HG03175 (cell line): ENCODE measurements at regions not wholly inside any gene's neighbourhood (a gene's known extent, or its start where the extent isn't known, plus 50 kb on each side); places are given as distances from the start of the nearest gene placed in this dataset.

ENCODE experiments used
- ATAC-seq: cut with Tn5 transposase; IDR thresholded peaks from one replicate; pipeline ENCODE4 v1.9.1; 2021; ENCODE audit warnings: mild to moderate bottlenecking, moderate library complexity; ENCODE audit not compliant: unreplicated experiment

DNA sequence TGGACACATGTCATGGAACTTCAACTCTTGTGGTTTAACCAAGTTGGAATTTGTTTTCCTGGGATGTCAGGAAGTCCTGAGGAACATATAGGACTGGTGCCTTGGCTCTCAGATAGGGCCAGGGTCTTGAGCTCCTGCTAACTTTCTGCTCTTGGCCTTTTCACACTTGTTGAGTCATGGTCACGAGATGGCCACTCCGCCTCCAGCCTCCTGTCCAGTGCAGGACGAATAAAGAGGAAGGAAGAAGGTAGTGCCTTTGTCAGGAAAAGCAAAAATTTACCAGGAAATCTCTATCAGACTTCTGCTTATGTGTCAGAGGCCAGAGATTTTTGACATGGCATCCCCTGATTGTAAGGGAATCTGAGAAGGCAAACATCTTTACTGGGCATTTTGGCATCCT lies 89.1 kb upstream of the ARHGAP20 start:
- ATAC-seq: no peak

DNA sequence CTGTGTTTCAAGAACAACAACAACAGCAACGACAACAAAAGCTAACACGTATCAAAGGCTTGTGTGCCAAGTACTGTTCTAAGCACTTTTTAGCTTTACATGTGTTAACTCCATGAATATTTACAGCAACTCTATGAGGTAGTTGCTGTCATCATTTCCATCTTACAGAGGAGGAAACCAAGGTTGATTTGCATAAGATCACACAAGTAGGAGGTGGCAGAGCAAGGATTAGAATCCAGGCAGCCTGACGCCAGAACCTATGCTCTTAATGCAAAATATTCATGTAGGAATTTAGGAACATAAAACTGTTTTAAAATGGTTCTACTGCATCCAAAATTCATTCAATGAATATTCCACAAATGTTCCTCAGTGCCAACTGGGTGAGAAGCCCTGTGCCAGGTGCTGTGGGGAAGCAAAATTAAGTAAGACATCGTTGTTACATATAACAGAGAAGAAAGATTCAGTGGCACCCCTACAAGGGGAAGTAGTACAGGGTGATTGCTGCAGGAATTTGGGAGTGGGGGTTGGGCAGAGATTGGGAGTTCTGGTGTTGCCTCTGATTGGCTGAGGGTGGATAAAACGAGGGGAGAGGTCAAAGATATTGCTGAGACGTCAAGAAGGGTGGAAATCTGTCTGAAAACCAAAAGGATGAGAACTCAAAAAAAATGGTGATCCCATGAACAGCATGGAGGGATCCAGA lies 86.1 kb upstream of the ARHGAP20 start:
- no peak for ATAC-seq

DNA sequence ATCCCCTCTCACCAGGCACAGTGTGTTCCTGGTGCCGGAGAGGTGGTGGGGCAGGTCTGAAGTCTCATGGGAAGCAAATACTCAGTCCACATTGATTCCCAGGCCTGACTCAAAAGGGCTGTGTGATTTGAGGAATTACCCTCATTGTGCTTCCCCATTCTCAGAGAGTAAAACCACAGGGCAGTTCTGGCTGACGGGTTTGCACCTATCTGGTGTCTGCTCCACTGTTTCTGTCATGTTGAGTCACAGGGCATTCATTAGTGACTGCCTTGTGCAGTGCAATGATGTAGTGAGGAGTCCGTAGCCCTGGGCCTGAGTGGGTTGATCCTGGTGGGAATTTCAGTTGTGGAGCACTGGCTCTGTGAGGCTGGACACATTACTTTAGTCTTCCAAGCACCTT lies 85.2 kb upstream of the ARHGAP20 start:
- peak; percentile 89 for ATAC-seq

DNA sequence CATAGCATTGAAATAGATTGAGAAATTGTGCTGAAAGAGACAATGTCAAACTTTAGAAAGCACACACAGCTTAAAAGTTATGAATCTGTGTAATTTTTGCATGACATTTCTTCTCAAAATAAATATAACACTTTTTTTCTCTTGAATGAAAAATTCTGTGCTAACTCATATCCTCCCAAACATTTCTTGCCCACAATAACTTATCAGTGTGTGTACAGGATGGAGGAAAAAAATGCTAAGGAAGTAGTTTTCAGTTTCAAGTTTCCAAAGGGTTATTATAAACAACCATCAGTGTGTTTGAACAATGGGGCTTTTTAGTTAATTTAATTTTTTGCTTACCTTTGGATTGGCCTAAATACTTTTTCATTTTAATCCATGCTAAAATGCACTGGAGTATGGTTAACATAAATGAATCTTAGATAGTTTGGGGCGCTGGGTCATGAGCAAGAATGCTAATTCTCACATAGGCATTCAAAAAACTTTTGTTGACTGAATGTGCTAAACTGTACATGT lies 82.9 kb upstream of the ARHGAP20 start:
- no peak for ATAC-seq

DNA sequence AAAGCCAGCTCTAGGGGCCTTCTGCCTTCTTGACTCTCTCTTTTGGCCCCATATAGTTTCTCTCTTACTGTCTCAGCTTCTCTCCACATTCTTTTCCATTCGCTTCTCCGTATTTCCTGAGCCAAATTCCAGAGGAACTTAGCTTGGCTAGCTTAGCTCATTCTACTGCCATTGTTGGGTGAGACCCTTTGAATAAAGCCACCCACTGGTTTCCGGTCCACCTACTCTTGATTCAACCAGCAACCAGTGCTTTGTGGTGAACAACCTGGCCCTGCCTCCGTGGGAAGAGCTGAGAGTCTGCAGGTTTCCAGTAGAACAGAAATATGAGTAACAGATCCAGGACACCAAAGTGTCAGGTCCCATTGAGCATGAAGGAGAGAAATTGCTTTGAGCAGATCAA lies 81.3 kb upstream of the ARHGAP20 start:
- ATAC-seq: no peak

DNA sequence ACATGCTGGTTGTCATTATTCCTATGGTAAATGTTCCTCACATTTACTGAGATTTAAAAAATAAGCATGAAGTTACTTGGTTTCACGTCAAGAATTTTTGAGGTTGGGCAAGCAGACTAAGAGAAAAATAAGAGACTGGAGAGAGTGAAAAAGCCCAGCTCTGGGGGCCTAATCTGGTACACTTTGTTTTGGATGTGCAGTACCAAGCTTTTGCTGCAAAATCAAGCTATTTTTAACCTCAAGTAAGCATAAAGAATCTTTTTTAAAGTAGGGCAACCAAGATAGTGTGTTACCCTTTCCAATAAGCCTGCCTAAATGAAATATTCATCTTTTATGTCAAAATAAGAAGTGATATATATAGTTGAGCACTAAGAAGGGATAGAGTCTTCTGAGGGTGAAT lies 79.4 kb upstream of the ARHGAP20 start:
- ATAC-seq: no peak

DNA sequence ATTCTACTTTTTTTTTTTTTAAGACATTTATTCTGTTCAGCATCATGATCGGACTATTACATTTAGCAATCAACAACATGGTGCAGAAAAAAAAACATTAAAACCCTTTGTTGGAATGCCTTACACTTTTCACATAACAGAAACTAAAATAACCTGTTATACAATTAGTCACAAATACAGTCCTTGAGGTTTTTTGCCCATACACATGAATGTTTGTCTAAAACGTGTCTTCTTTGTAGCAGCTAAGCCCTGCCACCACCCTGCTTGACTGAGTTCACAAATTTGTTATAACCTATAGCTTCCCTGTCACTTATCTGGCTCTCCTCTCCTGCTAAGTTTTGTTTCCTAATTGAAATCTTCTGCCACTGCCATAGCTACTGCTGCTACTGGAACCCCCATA lies 75.4 kb upstream of the ARHGAP20 start:
- ATAC-seq: no peak

DNA sequence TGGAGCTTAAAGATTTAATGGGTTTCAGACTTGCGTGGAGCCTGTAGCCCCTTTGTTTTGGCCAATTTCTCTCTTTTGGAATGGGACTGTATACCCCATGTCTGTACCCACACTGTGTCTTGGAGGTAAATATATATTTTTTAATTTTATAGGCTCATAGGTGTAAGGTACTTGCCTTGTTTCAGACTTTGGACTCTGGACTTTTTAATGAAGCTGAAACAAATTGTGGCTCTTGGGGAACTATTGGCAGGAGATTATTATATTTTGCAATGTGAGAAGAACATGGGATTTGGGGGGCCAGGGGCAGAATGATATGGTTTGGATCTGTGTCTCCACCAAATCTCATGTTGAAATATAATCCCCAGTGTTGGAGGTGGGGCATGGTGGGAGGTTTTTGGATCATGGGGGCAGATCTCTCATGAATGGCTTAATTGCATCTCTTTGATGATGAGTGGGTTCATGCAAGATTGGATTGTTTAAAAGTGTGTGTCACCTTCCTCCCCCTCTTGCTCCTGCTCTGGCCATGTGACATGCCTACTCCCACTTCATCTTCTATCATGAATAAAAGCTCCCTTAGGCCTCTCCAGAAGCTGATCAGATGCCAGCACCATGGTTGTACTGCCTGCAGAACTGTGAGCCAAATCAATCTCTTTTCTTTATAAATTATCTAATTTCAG lies 74.1 kb upstream of the ARHGAP20 start:
- ATAC-seq: no peak

DNA sequence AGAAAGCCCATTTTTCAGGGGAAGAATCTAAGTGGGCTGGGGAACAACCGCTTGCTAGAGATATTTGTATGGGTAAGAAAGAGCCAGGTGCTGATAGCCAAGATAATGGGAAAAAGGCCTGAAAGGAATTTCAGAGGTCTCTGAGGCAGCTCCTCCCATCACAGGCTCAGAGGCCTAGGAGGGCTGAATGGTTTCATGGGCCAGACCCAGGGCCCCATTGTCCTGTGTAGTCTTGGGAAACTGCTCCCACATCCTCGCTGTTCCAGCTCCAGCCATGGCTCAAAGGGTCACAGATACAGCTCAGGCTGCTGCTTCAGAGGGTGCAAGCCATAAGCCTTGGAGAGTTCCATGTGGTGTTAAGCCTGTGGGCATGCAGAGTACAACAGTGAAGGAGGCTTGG lies 73.2 kb upstream of the ARHGAP20 start:
- ATAC-seq: no peak

DNA sequence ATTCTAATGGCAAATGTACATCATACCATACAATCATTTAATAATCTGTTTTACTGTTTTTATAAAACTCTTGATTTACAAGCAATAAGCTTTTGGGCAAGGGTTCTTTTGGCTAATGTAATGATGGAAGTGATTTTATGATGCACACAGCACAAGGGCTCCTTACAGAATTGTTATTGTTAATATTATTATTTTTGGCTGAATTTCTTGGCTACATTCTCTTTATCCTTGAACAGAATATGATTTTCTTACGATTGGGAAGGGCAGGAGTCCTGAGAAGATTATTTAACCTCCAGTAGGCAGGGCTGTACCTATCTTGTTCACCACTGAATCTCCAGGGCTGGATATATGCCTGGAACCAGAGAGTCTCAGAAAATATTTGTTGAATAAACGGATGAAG lies 70.4 kb upstream of the ARHGAP20 start:
- no peak for ATAC-seq

DNA sequence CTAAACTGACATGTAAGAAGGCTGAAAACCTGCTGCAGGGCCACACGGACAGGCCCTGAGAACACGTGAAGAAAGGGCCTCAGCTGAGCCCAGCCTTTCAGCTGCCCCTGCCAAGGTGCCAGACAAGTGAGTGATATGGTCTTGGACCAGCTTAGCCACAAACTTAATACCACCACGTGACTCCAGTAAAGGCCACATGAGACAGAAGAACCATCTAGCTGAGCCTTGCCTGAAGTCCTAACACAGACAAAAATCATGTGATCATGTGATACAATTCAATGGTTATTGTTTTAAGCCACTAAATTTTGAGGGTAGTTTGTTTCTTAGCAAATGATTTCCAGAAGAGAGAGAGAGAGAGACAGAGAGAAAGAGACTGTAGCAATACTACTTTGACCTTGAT lies 66.9 kb upstream of the ARHGAP20 start:
- ATAC-seq: no peak

DNA sequence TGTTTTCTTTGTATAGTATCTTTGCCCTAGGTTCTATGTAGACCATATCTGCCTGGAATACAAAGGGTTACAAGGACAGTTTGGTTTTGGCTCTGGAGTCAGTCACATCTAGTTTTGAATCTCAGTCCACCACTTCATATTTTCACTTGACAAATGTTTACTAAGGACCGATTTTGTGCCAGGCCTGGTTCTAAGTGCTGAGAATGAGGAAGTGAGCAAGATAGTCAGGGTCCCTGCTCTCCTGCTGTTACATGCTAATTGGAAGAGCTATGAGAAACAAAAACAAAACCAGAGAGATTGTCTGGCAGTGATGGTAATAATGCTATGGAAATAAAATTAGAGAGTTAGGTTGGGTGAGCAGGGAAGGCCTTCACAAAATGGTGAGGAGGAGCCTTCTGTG lies 66.1 kb upstream of the ARHGAP20 start:
- ATAC-seq: no peak

DNA sequence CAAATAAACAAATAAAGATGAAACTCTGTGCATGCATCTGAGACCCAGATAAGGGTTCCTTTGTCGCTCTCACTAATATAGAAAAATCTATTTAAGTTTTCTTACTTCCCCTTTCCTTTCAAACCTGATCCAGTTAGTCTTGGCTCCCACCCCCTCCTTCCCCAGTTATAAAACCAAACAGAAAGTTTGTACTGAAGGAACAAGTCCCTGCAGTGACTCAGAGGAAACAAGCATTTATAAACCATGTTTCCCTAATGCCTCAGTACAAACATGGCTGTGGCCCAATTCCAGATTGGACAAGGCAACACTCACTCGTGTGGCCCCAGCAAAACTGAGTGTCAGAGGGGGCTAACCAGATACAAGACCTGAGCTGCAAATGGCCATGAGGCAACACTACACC lies 65.5 kb upstream of the ARHGAP20 start:
- peak; percentile 38 for ATAC-seq

DNA sequence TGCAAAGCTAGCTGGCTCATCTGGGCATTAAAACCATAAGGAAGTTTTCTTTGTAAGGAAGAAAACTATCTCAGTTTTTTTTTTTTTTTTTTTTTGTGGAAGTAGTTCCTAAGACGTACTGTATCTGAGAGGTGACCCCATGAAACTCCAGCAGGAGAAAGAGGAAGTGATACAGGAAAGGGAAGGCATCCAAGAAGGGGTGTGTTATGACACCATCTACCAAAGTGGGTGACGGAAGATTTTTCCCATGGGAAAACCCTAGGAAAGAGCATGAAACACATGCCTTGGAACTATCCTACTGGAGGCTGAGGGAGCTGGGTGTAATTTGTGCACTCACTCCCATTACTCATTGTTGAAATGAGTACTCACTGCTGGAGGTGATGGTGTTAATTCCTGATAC lies 63.8 kb upstream of the ARHGAP20 start:
- ATAC-seq: no peak

DNA sequence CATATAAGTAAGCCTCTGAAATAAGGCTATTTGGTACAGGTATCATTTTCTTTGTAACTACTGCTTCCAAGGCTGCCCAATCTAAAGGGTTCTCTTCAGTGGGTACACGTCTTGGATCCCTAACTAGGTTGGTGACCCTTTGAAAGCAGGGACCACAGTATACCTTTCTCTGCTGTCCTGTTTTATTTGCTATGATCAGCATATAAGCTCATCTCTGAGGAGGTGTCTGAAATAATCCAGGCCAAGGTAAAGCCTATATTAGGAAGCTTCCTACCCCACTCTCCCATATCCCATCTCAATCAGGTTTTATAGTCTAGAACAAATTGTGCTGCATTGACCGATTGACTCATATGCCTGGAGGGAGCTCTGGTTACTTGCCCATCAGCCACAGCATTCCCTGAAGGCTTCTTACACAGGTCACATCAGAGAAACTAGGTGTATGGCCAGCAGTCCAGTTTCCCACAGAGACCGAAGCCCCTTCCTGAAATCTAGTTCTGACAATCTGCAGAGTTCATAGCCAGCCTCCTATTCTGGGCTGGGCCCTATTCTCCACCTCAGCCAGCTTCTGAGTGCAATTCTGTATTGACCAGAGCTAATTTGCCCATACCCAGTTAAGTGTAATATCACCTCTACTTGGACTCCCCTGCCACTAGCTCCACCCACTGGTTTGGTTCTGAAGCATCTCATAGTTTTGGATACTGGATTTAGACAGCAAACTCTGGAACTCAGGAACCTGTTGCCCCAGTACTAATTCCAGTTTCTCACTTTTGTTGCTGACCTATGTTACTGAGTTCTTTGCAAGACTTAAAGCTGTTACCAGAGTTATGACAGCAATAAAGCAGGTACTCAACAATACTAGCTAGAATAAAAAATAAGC lies 62.1 kb upstream of the ARHGAP20 start:
- ATAC-seq: no peak

DNA sequence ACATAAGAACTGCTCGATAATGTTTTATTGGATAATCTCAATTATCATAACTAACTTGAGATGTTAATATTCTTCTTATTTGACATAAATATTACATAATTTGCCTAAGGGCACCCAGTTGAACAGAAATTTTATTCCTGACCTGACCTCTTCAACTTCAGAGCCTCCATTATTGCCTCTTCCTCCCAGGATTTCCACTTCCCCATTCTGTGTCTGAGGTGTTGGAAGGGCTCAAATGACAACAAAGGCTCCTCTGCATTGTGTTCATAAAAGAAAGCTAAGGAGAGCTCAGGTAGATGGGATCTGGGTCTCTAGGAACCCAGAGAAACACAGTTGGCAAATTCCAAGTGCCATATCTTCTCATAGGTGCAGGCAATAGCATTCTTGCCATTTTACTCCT lies 61.2 kb upstream of the ARHGAP20 start:
- no peak for ATAC-seq

DNA sequence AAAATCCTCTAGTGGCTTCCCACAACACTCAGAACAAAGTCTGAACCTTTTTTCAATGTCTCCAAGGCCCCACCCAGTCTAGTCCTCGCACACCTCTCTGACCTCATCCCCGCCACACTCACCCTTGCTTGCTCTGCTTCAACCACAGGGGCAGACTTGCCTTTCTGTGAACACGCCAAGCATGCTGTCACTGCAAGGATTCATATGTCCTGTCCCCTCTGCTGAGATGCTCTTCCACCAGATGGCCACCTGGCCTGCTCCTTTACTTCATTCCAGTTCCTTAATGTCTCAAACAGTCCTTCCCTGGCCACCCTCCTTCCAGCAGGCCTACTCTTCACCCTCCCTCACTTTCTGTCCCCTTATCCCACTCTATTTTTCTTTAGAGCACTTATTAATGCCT lies 60.6 kb upstream of the ARHGAP20 start:
- no peak for ATAC-seq

DNA sequence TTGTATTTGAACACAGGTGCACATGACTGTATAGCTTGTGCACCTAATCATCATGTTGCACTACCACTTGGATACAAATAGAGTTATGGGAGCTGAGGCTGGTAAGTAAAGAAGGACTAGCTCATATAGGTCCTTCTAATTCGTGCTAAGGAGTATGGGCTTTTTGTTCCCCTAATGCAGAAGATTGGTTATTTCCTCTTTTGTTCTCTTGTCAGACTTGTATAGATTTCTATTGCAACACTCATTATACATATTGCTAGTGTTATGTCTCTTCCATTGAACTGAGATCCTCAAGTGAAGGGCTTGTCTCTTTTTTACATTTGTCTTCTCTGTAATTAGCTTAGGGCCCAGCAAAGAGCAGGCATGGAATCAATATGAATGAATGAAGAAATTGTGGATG lies 54.1 kb upstream of the ARHGAP20 start:
- ATAC-seq: no peak

DNA sequence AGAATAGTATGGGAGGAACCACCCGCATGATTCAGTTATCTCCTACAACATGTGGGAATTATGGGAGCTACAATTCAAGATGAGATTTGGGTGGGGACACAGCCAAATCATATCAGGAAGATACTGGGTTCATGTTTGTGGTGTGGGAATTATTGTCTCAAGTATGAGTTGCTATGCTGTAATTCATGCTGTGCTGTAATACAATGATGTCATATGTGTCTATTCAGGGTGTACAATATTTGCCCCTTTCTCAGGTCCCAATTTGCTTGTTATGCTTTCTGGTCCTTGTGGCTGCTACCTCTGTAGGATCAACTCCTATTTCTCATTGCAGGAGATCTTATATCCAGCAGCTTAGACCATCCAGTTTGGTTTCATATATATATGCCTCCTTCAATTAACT lies 52.2 kb upstream of the ARHGAP20 start:
- ATAC-seq: no peak

DNA sequence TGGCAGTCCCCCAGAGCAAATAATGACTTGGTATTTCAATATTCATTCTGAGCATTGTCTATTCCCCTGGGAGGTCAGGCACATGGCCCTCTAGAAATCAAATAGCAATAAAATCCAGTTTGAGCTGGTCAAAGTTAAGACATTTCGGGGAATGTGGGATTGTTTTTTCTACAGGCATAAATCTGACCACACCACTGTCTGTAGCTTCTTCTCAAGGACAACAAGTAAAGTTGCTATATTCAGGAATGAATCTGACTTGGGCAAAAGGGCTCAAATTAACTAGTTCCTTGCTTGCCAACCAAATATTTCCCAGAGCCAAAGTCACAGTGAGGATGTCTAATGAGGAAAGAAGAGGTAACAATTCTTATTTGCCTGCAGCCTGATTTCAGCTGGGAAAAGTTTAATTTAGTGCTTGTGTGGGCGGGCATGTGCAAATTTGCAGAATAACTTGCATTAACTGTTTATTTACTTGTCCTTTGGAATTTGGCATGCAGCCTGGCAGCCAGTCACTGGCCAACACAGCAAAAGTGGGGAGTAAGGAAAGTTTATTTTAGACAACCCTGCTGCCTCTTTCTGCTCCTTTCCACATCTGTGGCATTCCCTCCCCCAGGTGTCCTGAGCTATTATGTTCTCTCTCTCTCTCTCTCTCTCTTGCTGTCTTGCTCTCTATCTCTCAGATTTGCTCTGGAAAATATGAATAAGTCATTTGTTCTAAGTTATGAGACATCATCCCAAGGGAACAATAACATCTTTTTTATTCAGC lies 51.2 kb upstream of the ARHGAP20 start:
- ATAC-seq: no peak

DNA sequence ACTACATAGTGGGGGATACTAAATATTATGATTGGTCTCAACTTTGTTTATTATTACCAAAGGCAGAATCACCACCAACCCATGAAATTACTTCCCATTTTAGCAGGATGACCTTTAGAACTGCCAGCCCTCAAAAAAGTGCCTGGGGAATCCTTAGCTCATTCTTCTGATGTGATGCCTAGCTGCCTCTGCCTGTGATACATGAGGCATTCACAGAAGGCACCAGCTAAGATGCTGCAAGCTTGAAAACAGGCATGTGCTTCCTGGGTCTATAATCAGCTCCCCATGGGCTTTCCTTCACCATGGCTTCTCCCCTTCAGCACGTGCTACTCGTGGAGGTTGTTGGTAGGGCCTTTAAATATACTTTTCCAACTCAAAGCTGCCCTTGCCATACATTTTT lies 50.4 kb upstream of the ARHGAP20 start:
- no peak for ATAC-seq
